HG03159 (cell line): ENCODE measurements at regions not wholly inside any gene's neighbourhood (a gene's known extent, or its start where the extent isn't known, plus 50 kb on each side); places are given as distances from the start of the nearest gene placed in this dataset.

Source experiments
- ATAC-seq: cut with Tn5 transposase; IDR thresholded peaks from one replicate; pipeline ENCODE4 v1.9.1; 2021; ENCODE audit warnings: mild to moderate bottlenecking, moderate library complexity; ENCODE audit not compliant: unreplicated experiment

DNA sequence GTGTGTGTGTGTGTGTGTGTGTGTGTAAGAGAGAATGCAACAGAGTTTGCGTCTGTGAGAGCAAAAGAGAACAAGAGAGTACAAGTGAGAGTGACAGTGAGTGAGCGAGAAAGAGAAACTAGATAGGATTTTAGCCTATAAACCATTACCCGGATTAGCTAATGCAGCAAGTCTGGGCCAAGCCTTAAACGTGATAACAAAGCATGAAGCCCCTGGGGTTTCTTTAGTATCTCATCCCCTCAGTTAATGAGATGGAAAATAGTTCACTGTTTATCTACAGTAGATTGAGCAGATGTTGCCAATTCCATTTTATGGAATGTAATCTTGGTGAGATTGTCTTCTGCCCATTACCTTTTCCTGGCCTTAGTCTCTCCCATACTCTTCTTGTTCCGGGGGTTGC lies 114.5 kb downstream of the MAT2B start:
- no peak for ATAC-seq

DNA sequence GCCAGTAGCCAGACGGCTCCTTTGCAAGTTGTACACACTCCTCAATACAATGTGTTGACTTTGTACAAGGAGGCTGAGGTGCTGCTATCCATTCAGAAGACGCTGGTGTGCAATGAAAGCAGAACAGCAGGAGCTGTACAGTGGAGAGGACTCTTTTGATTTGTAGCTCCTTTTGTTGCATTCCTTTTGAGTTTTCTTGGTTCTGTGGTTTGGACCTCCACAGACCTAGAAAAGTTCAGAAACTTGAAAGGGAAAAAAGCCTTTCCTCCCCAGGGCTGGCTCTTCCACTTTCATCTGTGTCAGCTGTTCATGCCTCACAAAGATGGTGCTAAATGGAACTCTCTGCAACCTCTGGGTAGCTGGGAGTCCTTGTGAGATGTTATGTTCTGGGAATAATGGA lies 117.4 kb downstream of the MAT2B start:
- no peak for ATAC-seq

DNA sequence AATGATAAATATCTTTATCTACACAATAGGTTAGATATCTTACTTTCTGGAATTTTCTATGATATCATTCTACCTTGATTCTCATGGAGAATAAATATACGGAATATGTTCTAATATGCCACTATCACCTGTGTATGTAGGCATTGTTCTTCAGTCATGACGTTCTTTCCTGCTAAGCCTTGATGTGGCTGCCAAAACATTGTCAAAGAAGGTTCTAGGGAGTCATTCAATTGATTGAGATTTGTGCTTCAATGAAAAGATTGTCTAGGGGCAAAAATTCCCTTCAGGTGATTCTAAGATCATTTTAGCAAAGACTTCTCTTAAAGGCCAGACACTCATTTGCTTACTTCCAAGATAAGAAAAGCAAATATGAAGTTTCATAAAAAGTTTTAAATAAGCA lies 118.1 kb downstream of the MAT2B start:
- ATAC-seq, result no peak

GRCh38 chr5:163623986-163624385 lies 118.6 kb downstream of the MAT2B start:
- no peak for ATAC-seq

DNA sequence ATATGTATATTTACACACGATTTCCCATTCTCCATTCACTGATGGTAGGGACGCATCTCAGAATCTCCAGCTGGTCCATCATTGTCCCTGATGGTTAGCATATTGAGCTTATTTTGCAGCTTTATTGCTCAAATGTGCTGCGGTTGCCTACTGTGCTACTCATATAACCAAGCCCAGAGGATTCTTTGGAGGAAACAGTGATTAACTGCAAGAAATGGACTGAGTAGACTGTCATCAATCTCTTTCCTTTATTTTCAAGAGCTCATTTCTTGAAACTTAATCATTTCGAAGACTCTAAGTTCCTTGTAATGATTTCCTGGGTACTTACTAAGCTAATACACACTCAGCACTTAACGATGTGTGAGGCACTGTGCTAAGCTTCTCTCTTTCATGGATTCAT lies 119.0 kb downstream of the MAT2B start:
- ATAC-seq, result no peak

DNA sequence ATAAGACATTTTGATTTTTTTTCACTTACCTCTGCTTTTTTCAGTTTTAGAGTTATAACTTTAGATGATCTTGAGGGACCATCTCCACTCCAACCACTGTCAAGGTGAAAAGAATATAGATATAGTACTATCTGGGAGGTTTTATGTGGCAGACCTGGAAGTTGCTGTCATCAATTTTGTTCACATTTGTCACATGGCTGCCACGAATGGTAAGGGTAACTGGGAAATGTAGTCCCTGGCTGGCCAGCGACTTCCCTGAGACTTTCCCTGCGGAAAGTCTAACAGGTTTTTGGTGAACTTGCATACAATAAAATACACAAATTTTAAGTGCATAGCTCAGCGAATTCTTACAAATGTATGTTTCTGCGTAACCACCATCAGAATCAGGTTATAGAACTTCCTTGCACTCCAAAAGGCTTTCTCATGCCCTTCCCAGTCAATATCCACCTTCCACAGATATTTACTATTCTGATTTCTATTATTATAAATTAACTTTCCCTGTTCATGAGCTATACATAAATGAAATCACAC lies 121.5 kb downstream of the MAT2B start:
- ATAC-seq, result no peak

GRCh38 chr5:163631856-163632255 lies 126.4 kb downstream of the MAT2B start:
- no peak for ATAC-seq

GRCh38 chr5:163633926-163634460 lies 128.6 kb downstream of the MAT2B start:
- no peak for ATAC-seq

GRCh38 chr5:163635631-163636030 lies 130.2 kb downstream of the MAT2B start:
- no peak for ATAC-seq

DNA sequence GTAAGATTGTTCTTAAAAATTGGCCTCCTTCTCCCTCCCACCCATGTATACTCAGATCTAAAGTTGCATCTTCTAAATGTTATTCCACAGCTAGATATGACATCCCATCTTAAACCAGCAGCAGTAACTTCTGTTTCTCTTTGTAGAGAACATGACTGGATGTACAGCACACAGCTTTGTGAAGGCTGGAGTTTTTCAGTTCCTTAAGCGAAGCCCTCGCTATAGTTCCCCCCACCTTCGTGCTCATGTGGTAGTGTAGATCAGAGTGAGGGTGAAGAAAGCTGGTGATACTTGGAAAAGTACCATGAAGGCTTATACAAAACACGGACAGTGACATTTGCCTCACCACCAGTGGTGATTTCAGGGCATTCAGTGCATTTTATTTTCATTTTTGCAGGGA lies 137.5 kb downstream of the MAT2B start:
- no peak for ATAC-seq

DNA sequence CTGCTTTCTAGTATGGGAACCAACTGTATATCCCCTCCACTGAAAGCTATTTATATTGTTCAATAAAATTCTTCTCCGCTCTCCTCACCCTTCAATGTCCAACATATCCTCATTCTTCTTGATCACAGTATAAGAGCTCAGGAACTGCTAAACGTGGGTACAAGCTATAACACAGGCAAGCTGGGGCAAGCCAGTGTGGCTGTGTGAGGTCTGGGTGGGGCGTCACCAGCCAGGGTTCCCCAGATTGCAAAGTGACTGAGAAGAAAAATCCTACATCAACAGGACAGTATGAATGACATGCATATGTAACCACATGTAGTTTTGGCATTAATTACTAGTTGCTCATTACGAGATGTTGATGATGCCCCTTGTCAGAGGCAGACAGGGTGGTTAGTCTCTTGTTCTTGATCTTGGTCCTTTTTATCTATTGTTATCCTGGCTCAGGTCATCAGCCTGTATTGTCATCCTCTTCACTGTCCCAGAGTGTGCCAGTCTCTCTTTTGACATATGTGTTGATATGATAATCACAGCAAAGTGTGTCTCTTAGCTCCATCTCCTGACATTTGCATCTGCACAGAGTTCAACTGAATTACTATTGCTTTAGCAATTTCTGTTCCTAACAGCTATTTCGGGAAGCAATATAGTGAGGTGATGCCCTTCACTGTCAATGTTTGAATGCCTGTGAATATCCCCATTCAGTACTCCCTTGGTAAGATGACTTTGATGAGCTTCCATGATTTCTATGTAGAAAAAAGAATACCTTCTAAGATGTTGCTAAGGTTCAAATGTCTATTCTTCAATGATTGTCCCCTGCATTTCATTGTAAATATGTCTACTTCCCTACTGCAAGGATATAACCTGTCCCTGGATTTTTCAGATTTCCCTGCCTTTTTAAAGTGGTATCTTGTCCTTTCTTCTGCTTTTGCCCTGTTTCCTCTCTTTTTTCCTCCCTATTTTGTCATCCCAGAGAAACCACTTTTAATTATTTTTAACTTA lies 140.3 kb downstream of the MAT2B start:
- ATAC-seq, result no peak

DNA sequence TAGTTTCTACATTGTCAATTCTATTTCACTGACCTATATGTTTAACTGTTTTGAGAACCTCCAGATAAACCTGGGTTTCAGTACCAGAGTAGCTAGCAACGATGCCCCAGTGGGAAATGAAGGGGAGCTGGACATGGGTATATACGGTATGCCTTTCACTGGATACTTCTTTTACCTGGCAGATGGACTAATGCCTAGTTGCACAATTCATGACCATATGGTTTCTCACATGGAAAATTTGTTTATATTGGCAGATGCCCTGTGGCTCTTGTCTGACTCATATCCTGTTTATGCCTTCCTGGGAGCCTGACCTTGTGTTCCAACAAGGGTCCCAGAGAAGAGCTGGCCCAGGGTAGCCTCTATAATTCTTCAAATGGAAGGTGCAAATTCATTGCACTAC lies 144.1 kb downstream of the MAT2B start:
- no peak for ATAC-seq

- no peak for ATAC-seq
These were observed 148.1 kb downstream of the MAT2B start for GRCh38 chr5:163653526-163653925.

DNA sequence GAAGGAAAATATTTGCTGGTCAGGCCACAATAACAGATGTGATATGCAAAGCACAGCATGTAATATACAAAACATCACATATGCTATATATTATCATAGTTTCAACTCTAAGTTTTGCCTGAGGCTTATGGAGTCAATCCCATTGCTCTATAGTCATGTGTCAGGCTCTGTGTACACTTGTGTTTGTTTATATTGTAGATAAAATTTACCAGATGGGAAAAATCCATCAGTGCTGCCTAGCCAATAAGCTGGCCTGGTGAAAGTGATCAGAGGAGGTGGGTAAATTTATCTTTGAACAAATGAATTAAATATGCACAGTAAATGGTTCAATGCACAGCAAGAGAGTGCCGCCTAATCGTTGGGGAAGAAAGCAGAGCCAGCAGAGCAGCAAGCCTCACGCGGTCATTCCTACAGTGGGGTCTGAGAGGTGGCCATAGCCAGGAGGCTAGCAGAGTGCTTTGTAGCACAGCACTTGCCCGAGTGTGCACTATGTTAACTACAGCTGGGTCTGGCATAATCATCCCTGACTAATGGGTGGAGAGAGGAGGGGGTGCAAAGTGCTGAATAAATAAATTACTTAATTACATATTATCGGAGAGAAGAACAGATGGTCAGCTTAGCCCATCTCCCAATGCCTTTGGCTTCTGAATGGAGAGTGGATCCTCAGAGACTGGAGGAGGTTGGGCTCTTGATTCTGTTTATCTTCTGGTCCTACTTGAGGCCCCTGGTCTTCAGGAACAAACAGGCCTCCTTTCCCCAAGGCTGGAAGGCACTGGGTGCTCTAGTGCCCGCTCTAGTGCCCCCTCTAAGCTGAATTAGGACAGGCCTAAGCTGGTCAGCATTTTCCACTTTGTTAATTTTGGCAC lies 153.5 kb downstream of the MAT2B start:
- ATAC-seq, result no peak

GRCh38 chr5:163659568-163659902 lies 154.1 kb downstream of the MAT2B start:
- ATAC-seq, result no peak

GRCh38 chr5:163660486-163660885 lies 155.1 kb downstream of the MAT2B start:
- ATAC-seq, result no peak

DNA sequence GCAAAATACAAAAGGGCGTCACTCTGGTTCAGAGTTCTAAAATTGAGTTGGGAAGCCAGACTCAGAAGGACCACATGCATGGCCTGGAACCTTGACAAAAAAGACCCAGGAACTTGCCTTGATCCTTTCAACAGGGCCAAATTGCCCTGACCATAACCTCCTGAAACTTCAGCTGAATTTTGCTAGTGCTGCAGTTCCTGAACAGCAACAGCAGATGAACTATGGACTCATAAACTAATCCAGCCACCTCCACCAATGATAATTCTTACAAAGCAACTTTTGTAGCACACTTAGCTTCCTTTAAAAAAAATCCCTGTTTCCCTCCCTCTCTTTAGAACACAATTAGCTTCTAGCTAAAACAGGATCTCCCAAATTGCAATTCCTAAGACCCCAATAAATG lies 155.9 kb downstream of the MAT2B start:
- ATAC-seq, result no peak

- no peak for ATAC-seq
These were observed 164.6 kb downstream of the MAT2B start for GRCh38 chr5:163670036-163670435.

DNA sequence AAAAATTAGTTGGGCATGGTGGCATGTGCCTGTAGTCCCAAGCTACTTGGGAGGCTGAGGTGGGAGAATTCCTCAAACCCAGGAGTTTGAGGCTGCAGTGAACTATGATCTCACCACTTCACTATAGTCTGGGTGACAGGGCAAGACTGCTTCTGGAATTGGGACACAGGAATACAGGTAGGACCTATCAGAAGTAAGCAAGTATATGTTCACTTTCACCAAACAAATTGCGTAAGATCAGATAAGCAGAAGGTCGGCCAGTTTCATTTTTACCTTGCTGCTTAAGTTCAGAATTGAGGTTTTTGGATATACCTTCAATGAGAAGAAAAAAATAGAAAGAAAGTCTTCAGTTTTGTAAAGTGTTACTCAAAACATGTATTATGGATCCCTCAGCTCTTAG lies 171.7 kb downstream of the MAT2B start:
- ATAC-seq, result no peak

DNA sequence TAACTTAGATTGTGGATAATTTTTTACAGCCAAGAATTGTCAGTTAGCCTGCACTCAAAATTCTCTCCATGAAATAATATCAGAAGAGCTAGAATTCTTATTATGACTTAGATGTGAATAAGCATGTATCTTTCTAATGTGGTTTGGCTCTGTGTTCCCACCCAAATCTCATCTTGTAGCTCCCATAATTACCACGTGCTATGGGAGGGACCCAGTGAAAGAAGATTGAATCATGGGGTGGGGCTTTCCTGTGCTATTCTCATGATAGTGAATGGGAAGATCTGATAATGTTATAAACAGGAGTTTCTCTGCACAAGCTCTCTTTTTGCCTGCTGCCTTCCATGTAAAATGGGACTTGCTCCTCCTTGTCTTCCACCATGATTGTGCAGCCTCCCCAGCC lies 176.8 kb downstream of the MAT2B start:
- no peak for ATAC-seq

GRCh38 chr5:163687414-163687813 lies 182.0 kb downstream of the MAT2B start:
- ATAC-seq, result no peak
